GM18520 (cell line): ENCODE measurements at regions not wholly inside any gene's neighbourhood (a gene's known extent, or its start where the extent isn't known, plus 50 kb on each side); places are given as distances from the start of the nearest gene placed in this dataset.

Experiments
- ATAC-seq: cut with Tn5 transposase; IDR thresholded peaks from one replicate; pipeline ENCODE4 v1.9.1; 2021; ENCODE audit not compliant: unreplicated experiment

GRCh38 chr20:12354725-12355124, 437.0 kb downstream of the BTBD3 start:
- no peak for ATAC-seq

GRCh38 chr20:12355185-12355584, 437.5 kb downstream of the BTBD3 start:
- no peak for ATAC-seq

- no peak for ATAC-seq
These were observed 440.4 kb downstream of the BTBD3 start for GRCh38 chr20:12358006-12358654.

GRCh38 chr20:12358655-12359009, 440.9 kb downstream of the BTBD3 start:
- no peak for ATAC-seq

- no peak for ATAC-seq
These were observed 454.3 kb downstream of the BTBD3 start for GRCh38 chr20:12371990-12372389.

- no peak for ATAC-seq
These were observed 454.9 kb downstream of the BTBD3 start for GRCh38 chr20:12372557-12372956.

- no peak for ATAC-seq
These were observed 458.3 kb downstream of the BTBD3 start for GRCh38 chr20:12375967-12376366.

GRCh38 chr20:12383821-12384220, 466.1 kb downstream of the BTBD3 start:
- ATAC-seq = no peak

- no peak for ATAC-seq
These were observed 469.1 kb downstream of the BTBD3 start for GRCh38 chr20:12386821-12387220.

- no peak for ATAC-seq
These were observed 473.4 kb downstream of the BTBD3 start for GRCh38 chr20:12391099-12391498.

GRCh38 chr20:12394786-12395185, 477.1 kb downstream of the BTBD3 start:
- no peak for ATAC-seq

- no peak for ATAC-seq
These were observed 477.7 kb downstream of the BTBD3 start for GRCh38 chr20:12395353-12395752.

GRCh38 chr20:12395760-12396159, 478.1 kb downstream of the BTBD3 start:
- ATAC-seq = no peak

- ATAC-seq = no peak
These were observed 481.6 kb downstream of the BTBD3 start for GRCh38 chr20:12399110-12399836.

- ATAC-seq = no peak
These were observed 487.2 kb downstream of the BTBD3 start for GRCh38 chr20:12404941-12405340.

GRCh38 chr20:12406978-12407377, 489.3 kb downstream of the BTBD3 start:
- ATAC-seq = no peak

- ATAC-seq = no peak
These were observed 491.8 kb downstream of the BTBD3 start for GRCh38 chr20:12409501-12409900.

- no peak for ATAC-seq
These were observed 493.1 kb downstream of the BTBD3 start for GRCh38 chr20:12410783-12411182.

GRCh38 chr20:12411246-12411940, 493.7 kb downstream of the BTBD3 start:
- ATAC-seq = no peak

GRCh38 chr20:12413116-12413515, 495.4 kb downstream of the BTBD3 start:
- no peak for ATAC-seq

GRCh38 chr20:12414446-12415274, 497.0 kb downstream of the BTBD3 start:
- no peak for ATAC-seq
